ENCODE measurements at regions not wholly inside any gene's neighbourhood (a gene's known extent, or its start where the extent isn't known, plus 50 kb on each side); places are given as distances from the start of the nearest gene placed in this dataset.

DNA sequence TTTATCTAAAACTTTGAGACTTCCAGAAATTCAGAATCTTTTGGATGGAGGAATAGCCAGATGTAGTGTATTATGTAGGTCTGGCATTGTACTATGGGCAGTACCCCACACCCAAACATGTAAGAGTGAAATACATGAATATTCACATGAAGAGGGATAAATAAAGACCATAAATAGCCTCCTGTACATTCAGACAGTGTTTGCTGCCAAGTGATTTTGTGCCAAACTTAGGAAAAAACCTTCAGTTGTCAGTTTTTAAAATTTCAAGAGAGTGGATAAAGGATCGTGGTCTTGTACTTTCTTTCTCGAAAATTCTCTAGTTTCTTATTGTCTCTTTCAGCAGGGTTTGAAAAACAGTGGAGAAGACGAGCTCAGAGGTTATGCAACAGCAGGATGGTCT is 150.3 kb upstream of the LARGE1 start:
- no peak for ATAC-seq
- Histone ChIP-seq H3K36me3 (ENCODE audit: low read depth) (no peaks in the 10 kb centered on the region), H3K9me3 (no peaks in the 10 kb centered on the region), H3K4me3 (no peak overlapping the region), H3K4me1 (ENCODE audit: low read depth) (no peaks in the 10 kb centered on the region)
- intact Hi-C loops (cut with DNase I, micrococcal nuclease) = no loop called here
- no peak for DNase-seq
- no peak for TF ChIP-seq CTCF (IDR thresholded peaks at IDR 0.05)

- ATAC-seq = no peak
These were observed 152.3 kb upstream of the LARGE1 start for GRCh38 chr22:34072585-34072984.

GRCh38 chr22:34080433-34080832 is 160.2 kb upstream of the LARGE1 start:
- Histone ChIP-seq H3K9me3 (no peaks in the 10 kb centered on the region), H3K4me1 (ENCODE audit: low read depth) (no peaks in the 10 kb centered on the region), H3K36me3 (ENCODE audit: low read depth) (no peaks in the 10 kb centered on the region), H3K4me3 (no peak overlapping the region)
- no peak for TF ChIP-seq CTCF (IDR thresholded peaks at IDR 0.05)
- ATAC-seq (no peak), DNase-seq (no peak)
- intact Hi-C loops (cut with DNase I, micrococcal nuclease) = no loop called here

More at GRCh38 chr22:34072585-34072984, 152.3 kb upstream of the LARGE1 start:
- DNase-seq = no peak
- H3K4me3 ChIP-seq = no peak overlapping the region
- H3K9me3 ChIP-seq = no peaks in the 10 kb centered on the region
- no peaks in the 10 kb centered on the region for H3K36me3 ChIP-seq (ENCODE audit: low read depth)
- H3K4me1 ChIP-seq (ENCODE audit: low read depth) = no peaks in the 10 kb centered on the region
- no peak for TF ChIP-seq CTCF (IDR thresholded peaks at IDR 0.05)
- intact Hi-C loops (cut with DNase I, micrococcal nuclease) = no loop called here

GRCh38 chr22:34096770-34097169 is 176.5 kb upstream of the LARGE1 start:
- ATAC-seq = no peak
- intact Hi-C loops (cut with DNase I, micrococcal nuclease) = no loop called here
- no peaks in the 10 kb centered on the region for H3K9me3 ChIP-seq
- no peak for TF ChIP-seq CTCF (IDR thresholded peaks at IDR 0.05)
- no peak for DNase-seq
- no peak overlapping the region for H3K4me3 ChIP-seq
- H3K4me1 ChIP-seq (ENCODE audit: low read depth) = no peaks in the 10 kb centered on the region
- no peaks in the 10 kb centered on the region for H3K36me3 ChIP-seq (ENCODE audit: low read depth)

DNA sequence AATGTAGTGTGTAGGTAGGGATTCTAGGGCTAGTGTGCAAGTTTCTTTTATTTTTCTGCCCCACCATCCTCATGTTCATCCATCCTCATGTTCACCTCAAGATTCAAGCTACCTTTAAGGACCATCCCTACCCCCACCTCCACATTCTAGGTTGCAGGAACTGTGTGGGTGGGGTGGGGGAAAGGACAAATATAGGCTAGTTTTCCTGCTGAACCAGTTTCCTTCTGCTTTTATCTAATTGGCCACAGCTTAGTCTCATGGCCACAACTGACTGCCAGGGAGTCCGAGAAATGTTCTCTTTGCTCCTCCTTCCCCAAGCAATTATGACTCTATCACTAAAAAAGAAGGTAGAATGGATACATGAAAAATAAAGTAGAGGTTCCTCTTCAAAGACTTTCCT is 179.0 kb upstream of the LARGE1 start:
- Histone ChIP-seq H3K9me3 (no peaks in the 10 kb centered on the region), H3K4me3 (no peak overlapping the region), H3K4me1 (ENCODE audit: low read depth) (no peaks in the 10 kb centered on the region), H3K36me3 (ENCODE audit: low read depth) (no peaks in the 10 kb centered on the region)
- ATAC-seq = no peak
- DNase-seq = no peak
- TF ChIP-seq CTCF (IDR thresholded peaks at IDR 0.05) = no peak
- intact Hi-C loops (cut with DNase I, micrococcal nuclease) = no loop called here

DNA sequence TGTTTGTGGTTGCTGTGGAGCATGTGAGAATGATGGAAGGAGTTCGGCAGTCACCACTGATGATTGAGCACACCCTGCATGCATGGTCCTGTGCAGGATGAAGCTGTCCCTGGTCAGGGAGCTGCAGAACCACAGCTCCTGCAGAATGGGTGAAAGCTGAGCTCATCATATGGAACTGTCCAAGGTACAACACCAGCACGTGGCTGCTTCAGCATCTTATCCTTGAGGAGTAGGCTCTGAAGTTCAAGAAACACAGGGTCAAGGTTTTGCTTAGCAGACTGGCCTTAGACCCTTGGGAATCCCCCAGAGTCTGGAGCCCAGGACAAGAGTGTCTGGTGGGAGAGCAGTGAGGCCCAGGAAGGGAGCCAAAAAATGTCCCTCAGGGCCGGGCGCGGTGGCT is 182.4 kb upstream of the LARGE1 start:
- DNase-seq = no peak
- no peak for TF ChIP-seq CTCF (IDR thresholded peaks at IDR 0.05)
- intact Hi-C loops (cut with DNase I, micrococcal nuclease) = loop anchor here (10.0 kb wide), 2 partner anchors 178 to 798 kb away; partner anchors contain the start of gene LARGE1 (in 2 of the 2)
- Histone ChIP-seq H3K4me1 (ENCODE audit: low read depth) (no peaks in the 10 kb centered on the region), H3K9me3 (no peaks in the 10 kb centered on the region), H3K4me3 (no peak overlapping the region), H3K36me3 (ENCODE audit: low read depth) (no peaks in the 10 kb centered on the region)
- no peak for ATAC-seq

All from mucosa of descending colon (tissue), 3 donors.